OCI-LY3 (cell line): ENCODE measurements at regions not wholly inside any gene's neighbourhood (a gene's known extent, or its start where the extent isn't known, plus 50 kb on each side); places are given as distances from the start of the nearest gene placed in this dataset.

Experiments
- H2AFZ ChIP-seq: fragments of 200-600, 300-600 bp; shearing (Covaris generic); 2 replicates; pipeline ENCODE4 v1.6.0; 2014; ENCODE audit warnings: antibody characterized with exemption, low read depth, low read length
- H3K27ac ChIP-seq: fragments of 200-600, 300-600 bp; sonication (generic); 2 replicates; pipeline ENCODE4 v1.5.1; 2014; ENCODE audit warnings: mild to moderate bottlenecking, low read length, moderate library complexity, mixed read lengths
- H3K27me3 ChIP-seq: fragments of 200-600, 300-600 bp; sonication (generic); 2 replicates; pipeline ENCODE4 v1.6.1; 2014; ENCODE audit warnings: low read depth, low read length, mixed read lengths
- H3K36me3 ChIP-seq: fragments of 200-600, 300-600 bp; sonication (generic); replicated peaks from 2 replicates; pipeline ENCODE3; 2014; ENCODE audit warnings: low read depth, low read length, mixed read lengths
- H3K4me1 ChIP-seq: fragments of 300-600, 200-600 bp; sonication (generic); 2 replicates; pipeline ENCODE4 v1.6.1; 2014; ENCODE audit warnings: low read length, mixed read lengths
- H3K4me2 ChIP-seq: fragments of 200-600, 300-600 bp; sonication (generic); 2 replicates; pipeline ENCODE4 v1.6.1; 2014; ENCODE audit warnings: low read length, mixed read lengths
- H3K4me3 ChIP-seq: fragments of 300-600, 200-600 bp; sonication (generic); 2 replicates; pipeline ENCODE4 v1.5.1; 2014; ENCODE audit warnings: antibody characterized with exemption, mild to moderate bottlenecking, low read length, moderate library complexity
- H3K79me2 ChIP-seq: fragments of 300-600, 200-600 bp; shearing (Covaris generic); 2 replicates; pipeline ENCODE4 v1.6.1; 2014; ENCODE audit warnings: mild to moderate bottlenecking, low read length, mixed read lengths
- H3K9ac ChIP-seq: fragments of 300-600, 200-600 bp; shearing (Covaris generic); 2 replicates; pipeline ENCODE4 v1.6.0; 2014; ENCODE audit warnings: mild to moderate bottlenecking, low read length, moderate library complexity
- H3K9me3 ChIP-seq: fragments of 200-600, 300-600 bp; shearing (Covaris generic); 2 replicates; pipeline ENCODE4 v1.6.1; 2014; ENCODE audit warnings: low read length, mixed read lengths; ENCODE audit not compliant: insufficient read depth
- H4K20me1 ChIP-seq: fragments of 200-600, 300-600 bp; sonication (generic); 2 replicates; pipeline ENCODE4 v1.6.1; 2016; ENCODE audit warnings: low read length, mixed read lengths; ENCODE audit not compliant: insufficient read depth
- EZH2phosphoT487 ChIP-seq: fragments of 200-600 bp; shearing (Covaris generic); IDR thresholded peaks from 2 replicates; pipeline ENCODE4 v1.6.1; 2018; ENCODE audit warnings: antibody characterized with exemption, mixed run types, low read depth
- TF ChIP-seq, protein P1 (sequence below): fragments of 200-600, 300-600 bp; sonication (generic); IDR thresholded peaks from 2 replicates; pipeline ENCODE4 v1.5.1; 2014; ENCODE audit warnings: antibody characterized with exemption, low read length, low read depth

DNA sequence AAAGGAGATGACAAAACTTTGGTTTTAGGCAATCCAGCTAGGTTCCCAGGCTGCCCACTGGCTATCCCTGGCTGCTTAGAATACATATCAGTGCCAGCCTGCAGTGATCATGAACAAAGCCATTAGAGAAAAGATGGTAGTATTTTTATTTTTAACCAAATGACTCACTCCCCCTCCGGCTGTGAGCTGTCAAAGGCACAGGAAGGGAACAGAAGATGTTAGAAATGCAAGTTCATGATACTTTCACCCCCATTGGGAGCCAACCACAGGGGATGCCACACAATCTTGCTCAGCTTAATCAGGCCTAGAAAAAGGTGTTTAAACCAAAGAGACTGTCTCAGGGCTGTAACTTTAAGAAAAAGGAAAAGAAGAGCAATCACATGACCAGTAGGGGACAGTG lies 70.3 kb upstream of the ASTN2 start:
- Histone ChIP-seq H3K4me3 (no peak overlapping the region), H3K9ac (no peak overlapping the region), H2AFZ (no peak overlapping the region), H4K20me1 (no peaks in the 10 kb centered on the region), H3K9me3 (no peaks in the 10 kb centered on the region), H3K4me2 (no peak overlapping the region), H3K27me3 (peaks cover 28% of the 10 kb centered on the region), H3K27ac (no peak overlapping the region), H3K4me1 (peaks cover 4% of the 10 kb centered on the region; the same call in 1 of the 2 replicates), H3K79me2 (no peaks in the 10 kb centered on the region), H3K36me3 (no peaks in the 10 kb centered on the region)
- no peak for TF ChIP-seq EZH2phosphoT487
- TF ChIP-seq, protein P1, sequence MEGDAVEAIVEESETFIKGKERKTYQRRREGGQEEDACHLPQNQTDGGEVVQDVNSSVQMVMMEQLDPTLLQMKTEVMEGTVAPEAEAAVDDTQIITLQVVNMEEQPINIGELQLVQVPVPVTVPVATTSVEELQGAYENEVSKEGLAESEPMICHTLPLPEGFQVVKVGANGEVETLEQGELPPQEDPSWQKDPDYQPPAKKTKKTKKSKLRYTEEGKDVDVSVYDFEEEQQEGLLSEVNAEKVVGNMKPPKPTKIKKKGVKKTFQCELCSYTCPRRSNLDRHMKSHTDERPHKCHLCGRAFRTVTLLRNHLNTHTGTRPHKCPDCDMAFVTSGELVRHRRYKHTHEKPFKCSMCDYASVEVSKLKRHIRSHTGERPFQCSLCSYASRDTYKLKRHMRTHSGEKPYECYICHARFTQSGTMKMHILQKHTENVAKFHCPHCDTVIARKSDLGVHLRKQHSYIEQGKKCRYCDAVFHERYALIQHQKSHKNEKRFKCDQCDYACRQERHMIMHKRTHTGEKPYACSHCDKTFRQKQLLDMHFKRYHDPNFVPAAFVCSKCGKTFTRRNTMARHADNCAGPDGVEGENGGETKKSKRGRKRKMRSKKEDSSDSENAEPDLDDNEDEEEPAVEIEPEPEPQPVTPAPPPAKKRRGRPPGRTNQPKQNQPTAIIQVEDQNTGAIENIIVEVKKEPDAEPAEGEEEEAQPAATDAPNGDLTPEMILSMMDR, result no peak

DNA sequence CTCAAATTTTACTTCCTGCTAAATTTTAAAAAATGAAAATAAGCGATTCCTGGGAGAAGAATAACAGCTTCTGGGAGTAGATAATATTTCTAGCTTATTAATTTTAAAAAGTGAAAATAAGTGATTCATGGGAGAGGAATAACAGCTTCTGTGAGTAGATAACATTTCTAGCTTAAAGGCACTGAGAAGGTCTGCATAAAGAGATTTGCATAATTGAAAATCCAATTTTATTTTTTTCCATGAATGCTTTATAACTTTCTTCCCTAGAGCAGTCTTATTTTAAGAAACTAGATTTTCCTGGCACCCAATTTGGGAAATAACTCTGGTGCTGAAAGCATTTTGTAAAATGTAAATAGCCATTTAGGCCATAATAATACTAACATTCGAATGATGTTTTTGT lies 65.9 kb upstream of the ASTN2 start:
- Histone ChIP-seq H3K36me3 (no peaks in the 10 kb centered on the region), H3K27ac (no peak overlapping the region), H4K20me1 (no peaks in the 10 kb centered on the region), H3K4me1 (no peaks in the 10 kb centered on the region), H3K9me3 (no peaks in the 10 kb centered on the region), H3K9ac (no peak overlapping the region), H3K4me2 (no peak overlapping the region), H3K4me3 (no peak overlapping the region), H3K79me2 (no peaks in the 10 kb centered on the region), H2AFZ (no peak overlapping the region), H3K27me3 (peaks cover 19% of the 10 kb centered on the region)
- TF ChIP-seq, protein P1, result no peak
- TF ChIP-seq EZH2phosphoT487, result no peak

DNA sequence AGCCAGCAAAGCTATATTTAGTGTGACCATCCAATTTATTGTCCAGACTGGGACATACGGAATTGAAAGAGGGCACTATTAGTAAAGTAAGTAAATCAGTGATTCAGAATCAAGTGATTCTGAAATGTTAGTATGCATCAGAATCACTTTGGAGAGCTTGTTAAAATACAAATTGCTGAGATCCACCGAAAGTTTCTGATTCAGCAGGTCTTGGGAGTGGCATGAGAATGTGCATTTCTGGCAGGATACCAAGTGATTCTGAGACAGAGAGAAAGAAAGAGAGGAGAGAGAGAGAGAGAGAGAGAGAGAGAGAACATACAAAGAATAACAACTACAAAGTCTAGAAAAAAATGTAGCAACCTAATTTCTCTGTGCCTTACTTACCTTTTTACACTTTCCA lies 65.4 kb upstream of the ASTN2 start:
- H3K9me3 ChIP-seq, result no peaks in the 10 kb centered on the region
- peaks cover 17% of the 10 kb centered on the region for H3K27me3 ChIP-seq
- H3K36me3 ChIP-seq, result no peaks in the 10 kb centered on the region
- TF ChIP-seq EZH2phosphoT487, result no peak
- TF ChIP-seq, protein P1, result no peak
- H3K27ac ChIP-seq, result no peak overlapping the region
- H3K79me2 ChIP-seq, result no peaks in the 10 kb centered on the region
- no peak overlapping the region for H3K9ac ChIP-seq
- no peak overlapping the region for H3K4me2 ChIP-seq
- no peaks in the 10 kb centered on the region for H4K20me1 ChIP-seq
- no peak overlapping the region for H2AFZ ChIP-seq
- H3K4me1 ChIP-seq, result no peaks in the 10 kb centered on the region
- no peak overlapping the region for H3K4me3 ChIP-seq

DNA sequence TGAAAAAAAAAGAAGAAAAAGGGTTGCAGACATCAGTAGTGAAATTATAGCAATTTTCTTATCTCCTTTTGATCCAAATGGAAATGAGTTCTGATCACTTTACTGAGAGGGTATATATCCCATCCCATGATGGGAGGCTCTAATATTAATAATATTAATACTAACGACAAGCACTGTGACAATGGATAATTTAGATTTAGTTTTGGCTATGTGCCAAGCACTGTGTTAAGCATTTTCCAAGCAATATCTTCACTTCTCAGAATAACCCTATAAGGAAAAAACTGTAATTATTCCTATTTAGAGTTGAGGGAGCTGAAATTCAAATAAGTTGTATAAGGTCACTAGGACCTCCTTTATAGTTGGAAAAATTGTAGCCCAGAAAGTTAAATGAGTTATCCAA lies 58.4 kb upstream of the ASTN2 start:
- H3K4me1 ChIP-seq, result no peaks in the 10 kb centered on the region
- no peak for TF ChIP-seq EZH2phosphoT487
- TF ChIP-seq, protein P1, result no peak

More for the DNA sequence above, 58.4 kb upstream of the ASTN2 start:
- no peak overlapping the region for H3K27ac ChIP-seq
- H3K27me3 ChIP-seq, result no peaks in the 10 kb centered on the region; the same call in 1 of the 2 replicates
- H3K79me2 ChIP-seq, result no peaks in the 10 kb centered on the region
- no peak overlapping the region for H3K4me2 ChIP-seq
- no peaks in the 10 kb centered on the region for H3K9me3 ChIP-seq
- H3K4me3 ChIP-seq, result no peak overlapping the region
- H2AFZ ChIP-seq, result no peak overlapping the region
- H4K20me1 ChIP-seq, result no peaks in the 10 kb centered on the region
- no peaks in the 10 kb centered on the region for H3K36me3 ChIP-seq
- no peak overlapping the region for H3K9ac ChIP-seq
